ENCODE measurements at regions not wholly inside any gene's neighbourhood (a gene's known extent, or its start where the extent isn't known, plus 50 kb on each side); places are given as distances from the start of the nearest gene placed in this dataset.
A peak's percentile ranks its signal among the peaks of the same experiment; 100 is the strongest.

DNA sequence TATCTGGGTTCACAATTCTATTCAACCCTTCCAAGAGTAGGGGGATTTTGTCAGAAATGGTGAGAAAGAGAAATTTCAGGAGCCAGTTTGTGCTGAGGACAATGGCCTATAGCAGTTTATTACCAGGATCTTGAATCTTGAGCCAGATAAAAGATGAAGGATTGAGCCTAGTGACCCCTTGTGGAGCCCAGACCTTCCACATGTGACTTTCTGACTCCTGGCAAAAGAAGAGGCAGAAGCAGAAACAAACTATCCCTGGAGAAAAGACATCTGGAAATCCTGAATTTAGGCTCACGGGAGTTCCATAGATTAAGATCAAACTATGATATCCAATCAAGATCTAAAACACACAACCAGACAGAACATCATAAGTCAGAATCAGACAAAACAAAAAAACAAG is 60.9 kb upstream of the CHRM2 start:
- DNase-seq, result no peak

DNA sequence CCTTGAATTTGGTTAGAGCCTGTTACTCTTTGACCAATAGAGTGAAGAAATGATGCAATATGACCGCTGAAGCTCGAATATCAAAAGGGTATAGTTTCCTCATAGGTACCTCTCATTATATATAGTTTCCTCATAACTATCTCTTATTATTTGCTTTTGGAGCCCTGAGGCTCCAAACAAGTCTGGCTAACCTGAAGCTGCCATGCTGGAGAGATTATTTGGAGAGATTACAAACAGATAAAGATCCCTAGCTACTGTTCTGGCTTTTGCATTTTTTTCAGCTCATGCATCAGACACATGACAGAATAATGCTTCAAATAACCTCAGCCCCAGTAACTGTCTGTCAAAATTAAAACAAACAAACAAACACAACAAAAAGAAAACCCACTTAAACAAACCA is 65.4 kb upstream of the CHRM2 start:
- DNase-seq, result no peak

DNA sequence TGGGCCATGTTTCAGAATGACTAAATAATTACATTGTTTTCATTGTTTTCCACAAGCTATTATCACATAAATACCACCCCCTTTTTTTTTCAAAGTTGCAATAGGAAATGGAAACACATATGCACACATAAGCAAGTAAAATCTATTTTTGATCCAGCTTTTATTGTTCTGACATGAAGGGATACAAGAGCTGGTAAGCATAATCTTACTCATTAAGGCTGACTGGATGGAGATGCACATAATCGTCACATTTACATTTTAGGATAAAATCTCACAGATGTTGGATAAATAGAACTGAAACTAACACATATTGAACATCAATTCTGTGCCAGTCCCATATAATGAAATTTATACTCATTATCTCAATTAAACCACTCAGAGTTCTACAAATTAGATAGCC is 84.5 kb upstream of the CHRM2 start:
- DNase-seq, result no peak

DNA sequence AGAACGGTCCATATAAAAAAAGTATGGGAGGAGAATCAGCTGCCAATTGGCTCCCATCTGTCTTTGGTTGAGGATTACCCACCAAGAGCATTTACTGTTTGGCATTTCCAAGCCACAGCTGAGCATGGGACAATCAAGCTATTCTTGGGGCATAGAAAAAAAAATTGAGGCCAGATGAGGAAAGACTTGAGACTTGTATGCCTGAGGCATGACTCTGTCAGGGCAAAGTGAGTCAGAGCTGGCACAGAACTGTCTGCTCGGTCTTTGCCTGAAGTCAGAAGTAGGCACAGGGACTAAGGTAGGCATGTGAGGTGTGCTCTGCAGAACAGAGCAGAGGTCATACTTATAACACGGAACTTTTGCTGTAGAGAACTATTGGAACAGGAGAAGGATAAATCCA is 126.5 kb upstream of the CHRM2 start:
- no peak for DNase-seq

DNA sequence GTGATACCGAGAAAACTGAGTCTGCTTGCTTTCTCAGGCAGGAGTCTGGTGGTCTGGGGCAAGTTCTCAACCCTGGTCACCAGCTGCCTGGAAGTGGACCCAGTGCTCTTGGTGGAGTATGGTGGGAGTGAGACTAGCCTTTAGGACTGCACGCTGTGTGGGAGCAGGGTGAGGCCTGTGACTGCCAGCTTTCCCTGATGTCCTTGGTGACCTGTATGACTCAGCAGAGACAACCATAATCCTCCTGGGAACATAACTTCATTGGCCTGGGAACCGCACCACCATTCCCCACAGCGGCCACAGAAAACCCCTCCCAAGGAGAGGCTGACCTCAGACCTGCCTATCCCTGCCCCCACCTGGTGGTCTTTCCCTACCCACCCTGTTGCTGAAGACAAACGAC is 139.5 kb upstream of the CHRM2 start:
- DNase-seq, result no peak

DNA sequence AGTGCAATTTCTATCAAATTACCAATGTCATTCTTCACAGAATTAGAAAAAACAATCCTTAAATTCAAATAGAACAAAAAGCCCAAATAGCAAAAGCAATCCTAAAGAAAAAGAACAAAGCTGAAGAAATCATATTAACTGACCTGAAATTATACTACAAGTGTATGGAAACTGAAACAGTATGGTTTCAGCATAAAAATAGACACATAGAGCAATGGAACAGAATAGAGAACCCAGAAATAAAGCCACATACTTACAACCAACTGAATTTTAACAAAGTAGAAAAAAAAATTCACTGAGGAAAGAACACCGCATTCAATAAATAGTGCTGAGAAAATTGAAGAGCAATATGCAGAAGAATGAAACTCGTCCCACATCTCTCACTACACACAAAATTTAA is 142.0 kb upstream of the CHRM2 start:
- DNase-seq, result no peak

DNA sequence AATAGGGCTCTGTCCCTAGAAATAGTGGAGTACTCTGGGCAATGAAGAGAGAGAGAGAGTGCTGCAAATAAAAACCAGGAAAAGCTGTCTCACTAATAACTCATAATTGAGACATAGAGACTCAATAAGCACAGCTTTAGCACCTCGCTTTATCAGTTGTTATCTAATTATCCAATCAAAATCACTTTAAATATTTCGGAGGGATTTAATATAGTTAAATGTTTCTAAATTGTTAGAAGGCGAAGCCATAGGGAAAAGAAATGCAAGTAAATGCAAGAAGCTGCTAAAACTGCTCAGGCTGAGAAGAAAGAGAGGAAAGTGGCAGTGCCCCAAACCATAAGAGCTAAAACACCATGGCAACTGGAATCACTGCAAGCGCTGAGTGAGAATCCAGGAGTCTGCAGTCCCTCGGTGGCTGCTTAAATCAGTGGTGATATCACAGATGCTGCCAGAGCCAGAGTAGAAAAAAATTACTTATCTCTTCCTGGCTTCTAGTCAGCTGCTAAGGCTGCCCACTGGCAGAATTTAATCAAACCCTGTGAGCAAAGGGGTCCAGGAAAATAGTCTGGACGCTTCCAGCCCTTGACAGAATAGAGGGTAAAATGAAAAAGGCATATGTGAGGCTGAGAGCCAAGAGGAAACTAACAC is 150.4 kb upstream of the CHRM2 start:
- no peak for DNase-seq

DNA sequence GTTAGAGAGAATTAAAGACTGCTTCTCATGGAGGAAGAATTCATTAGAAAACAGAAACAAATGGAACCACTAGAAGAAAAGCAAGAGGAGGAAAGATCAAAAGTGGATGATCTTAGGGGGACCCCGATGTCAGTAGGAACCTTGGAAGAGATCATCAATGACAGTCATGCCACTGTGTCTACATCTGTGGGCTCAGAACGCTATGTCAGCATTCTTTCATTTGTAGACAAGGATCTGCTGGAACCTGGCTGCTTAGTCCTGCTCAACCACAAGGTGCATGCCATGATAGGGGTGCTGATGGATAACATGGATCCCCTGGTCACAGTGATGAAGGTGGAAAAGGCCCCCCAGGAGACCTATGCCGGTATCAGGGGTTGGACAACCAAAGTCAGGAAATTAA is 154.4 kb upstream of the CHRM2 start:
- no peak for DNase-seq

DNA sequence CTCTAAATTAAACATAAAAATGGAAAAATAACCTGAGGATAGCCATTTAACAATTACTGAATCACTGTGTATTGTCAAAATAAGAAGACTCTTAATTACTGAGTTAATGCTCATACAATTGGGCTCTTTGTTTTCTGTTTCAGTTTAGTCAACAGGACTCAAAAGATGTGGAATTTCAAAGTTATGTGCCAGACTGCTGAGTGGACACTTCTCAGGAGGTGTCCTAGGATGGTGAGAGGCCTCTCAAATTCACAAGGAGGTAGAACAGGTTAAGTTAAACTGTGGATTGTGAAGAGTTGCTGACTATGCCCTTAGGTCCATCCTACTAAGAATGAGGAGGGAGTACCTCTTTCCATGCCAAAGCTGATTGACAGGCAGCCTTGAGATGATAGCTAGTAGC is 157.7 kb upstream of the CHRM2 start:
- no peak for DNase-seq

DNA sequence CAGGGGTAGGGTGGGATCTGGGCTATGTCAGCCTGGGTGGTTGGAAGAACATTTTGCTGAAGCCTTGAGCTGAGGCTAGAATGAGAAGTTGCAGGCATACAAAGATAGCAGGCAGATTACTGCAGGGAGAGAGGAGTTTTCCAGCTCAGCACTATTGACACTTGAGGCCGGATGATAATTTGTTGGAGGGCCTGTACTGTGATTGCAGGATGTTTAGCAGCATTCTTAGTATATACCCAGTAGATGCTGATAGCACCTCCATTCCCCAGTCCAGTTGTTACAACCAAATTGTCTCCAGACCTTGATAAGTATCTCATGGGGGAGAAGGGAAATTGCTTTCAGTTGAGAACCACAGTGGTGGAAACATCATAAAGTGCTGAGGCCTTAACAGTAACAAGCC is 158.6 kb upstream of the CHRM2 start:
- DNase-seq, result no peak

DNA sequence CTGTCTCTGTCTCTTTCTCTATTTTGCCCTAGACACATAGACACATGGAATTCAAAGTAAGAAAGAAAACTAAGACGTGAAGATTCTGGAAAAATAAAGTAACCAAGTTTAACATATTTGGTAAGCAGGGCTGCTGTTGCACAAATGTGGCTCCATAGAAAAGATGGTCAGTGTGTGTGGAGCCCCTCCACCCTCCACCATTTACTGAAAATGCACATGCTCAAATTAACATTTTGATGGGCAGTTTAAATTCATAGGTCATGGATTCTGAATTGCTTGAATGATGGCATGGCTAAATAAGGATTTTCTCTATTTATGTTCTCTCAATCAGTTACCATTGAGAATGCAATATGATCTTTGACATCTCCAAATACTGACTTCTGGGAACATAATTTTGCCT is 165.5 kb upstream of the CHRM2 start:
- no peak for DNase-seq

DNA sequence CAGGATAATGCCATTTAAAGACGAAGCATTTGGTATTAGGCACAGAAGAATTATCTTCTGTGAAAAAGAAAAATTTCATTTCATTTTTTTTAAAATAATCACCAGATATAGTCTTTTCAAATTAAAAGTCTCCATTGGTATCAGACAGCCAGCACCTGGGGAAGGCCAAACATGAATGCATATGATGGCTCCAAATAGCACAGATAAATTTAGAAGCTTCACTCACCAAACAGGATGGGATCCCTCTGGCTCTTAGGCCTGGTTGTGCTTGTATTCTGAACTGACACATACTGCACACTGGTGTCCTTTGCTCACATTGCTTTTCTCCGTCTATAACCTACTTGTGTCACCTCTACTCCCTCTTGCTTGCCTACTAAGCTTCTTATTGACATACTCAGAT is 169.5 kb upstream of the CHRM2 start:
- no peak for DNase-seq

DNA sequence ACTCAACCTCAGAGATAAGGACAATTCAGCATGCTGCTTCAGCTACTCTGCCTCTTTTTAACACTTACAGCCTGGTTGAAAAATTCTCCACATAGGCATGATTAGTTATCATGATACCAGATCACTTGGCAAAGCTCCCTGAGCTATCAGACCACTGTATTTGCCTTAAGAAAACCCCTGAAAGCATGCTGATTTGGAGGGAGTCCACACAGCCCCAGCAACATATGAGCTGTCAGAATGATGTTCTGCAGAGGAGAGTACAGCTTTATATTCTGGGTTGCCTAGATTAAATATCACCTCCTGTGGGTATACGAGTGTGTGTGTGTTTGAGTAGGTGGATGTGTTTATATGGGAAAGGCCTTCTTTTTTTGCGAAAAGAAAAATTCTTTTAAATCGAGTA is 170.2 kb upstream of the CHRM2 start:
- no peak for DNase-seq

DNA sequence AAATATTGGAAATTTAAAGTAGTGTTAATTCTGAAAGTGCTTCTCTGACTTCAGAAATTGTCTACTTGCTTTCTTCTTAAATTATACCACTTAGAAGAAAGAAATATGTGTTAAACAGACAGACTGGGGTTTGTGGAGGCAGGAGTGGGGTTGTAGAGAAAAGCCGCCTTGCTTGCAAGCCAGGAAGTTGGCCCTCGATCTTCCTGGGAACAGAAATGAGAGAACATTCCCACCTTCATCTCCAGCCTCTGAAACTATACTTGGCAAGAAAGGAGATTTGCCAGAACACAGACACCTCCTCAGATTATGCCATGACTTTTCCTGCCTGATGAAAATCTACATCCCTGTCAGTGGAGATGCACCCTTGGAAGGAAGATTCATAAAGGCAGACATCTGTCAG is 171.2 kb upstream of the CHRM2 start:
- DNase-seq, result no peak

DNA sequence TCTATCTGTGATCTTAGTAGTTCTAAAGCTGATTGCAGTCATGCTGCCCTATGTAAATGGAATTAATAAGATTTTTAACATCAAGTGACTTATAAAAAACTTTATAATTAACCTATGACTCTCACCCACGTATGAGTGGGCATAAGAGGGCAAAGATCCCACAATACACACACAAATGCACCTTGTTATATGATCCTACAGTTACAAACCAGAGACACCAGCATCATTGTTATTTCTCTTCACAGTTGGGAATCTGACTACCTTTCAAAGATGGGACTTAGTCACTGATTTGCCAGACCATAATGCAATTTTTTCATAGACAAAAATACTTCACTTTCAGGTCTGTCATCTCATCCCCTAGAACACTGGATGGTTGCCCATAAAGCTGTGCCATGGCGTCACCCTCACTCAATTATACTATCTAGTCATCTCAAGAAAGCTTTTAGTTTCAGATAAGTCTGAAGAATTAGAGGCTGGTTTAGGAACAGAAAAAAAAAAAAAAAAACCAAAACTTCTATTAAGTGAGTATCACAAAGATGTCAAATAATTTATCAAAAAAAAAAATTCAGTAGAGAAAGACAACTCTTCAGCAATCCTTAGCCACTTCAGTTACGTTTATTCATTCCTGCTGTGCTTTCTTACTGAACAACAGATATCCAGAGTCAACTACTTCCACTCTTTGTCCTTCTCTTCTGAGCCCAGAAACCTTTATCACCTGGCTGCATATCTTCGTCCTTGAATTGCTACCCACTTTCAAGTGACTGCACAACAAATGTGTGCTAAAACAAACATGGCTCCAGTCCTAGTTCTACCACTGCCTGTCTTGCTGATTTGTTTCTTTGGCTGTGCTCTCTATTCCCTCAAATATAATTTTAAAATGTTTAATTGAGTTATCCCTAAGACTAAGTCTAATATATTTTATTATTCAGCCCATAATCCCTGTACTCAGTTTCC is 175.0 kb upstream of the CHRM2 start:
- DNase-seq, result no peak

DNA sequence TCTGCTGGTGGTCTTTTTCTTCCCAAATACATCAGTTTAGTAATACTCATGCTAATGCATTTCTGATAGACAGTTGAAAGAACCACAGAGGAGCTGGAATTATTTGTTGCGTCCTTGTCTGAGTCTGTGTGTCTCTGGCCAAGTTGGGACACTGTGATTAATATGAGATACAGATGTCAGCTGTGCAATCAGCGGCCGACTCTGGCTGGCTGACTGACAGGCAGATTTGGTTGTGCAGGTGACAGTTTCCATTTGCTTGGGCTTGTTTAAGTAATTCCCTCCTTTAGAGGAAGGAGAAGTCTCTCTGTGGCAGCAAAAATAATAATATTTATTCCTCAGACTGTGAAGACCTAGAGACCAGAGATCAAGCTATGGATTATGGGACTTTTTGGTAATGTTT is 176.2 kb upstream of the CHRM2 start:
- DNase-seq, result no peak

DNA sequence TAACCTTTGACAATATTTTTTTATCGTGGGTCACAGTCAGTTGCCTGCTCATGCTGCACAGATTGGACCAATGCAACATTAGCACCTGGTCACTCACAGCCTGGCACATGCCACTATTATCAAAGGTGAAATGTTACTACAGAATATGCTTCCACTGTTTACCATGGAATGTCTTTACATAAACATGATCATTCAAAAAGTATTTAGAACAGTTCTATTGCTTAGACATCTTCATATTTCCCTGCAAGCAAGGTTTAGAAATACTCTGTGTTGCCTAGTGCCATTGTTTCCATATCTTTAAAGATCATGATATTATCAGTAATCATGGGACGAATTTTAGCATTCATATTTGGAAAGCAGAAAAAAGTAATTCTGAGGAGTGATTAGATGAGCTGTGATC is 179.9 kb upstream of the CHRM2 start:
- no peak for DNase-seq

DNA sequence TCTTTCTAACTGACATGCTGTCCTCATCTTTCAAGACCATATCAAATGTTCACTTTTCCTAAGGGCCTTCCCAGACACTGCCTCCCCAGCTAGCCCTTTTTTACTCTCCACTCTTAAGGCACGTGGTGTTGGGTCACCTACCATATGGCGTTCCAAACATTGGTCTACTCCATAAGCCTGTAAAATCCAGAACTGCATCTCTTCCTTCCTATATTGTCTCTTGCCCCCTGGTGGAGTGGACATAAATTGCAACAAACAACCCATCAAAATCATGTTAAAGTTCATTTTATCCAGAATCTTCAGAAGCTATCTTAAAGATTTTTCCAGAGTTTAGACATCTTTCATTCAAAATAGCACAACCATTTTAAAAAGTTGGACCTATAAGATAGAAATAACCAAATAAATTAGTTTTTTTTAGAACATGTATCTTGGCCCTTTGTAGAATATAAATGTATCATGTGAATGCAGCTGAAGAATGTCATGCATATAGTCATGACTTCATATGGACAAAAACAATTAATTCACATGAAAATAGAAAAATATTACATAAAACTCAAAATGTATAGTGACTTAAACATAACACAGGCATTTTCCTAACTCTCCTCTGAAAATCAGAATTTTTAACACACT is 180.6 kb upstream of the CHRM2 start:
- peak; percentile 6 to 72 for DNase-seq

DNA sequence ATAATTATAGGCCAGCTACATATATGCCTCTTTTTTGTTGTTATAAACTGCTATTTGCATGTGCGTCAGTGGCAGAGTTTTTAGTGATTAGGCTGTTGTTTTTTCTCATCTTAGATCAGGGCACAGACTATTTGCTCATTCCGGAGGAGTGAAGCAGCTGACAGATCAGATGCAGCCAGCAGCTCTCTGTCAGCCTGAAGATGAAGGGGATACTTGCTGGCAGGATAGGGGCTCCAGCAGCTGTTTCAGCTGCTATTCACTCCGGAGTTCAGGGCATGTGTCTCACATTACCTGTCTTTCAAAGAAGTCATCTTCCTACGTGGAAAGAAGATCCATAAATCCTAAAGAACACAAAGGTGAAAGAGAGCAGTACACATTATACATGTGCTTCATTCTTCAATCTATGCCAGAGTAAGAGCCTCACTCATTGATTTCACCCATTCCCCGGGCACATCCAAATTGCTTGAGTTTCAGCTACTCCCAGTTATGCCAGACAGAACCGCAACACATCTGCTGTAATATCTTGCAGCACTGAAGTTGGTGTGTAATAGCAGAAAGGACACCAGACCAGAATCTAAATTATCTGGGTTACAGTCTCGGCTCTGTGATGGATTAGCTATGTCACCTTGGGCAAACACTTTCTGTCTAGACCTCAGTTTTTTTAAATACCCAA is 182.8 kb upstream of the CHRM2 start:
- DNase-seq, result no peak

DNA sequence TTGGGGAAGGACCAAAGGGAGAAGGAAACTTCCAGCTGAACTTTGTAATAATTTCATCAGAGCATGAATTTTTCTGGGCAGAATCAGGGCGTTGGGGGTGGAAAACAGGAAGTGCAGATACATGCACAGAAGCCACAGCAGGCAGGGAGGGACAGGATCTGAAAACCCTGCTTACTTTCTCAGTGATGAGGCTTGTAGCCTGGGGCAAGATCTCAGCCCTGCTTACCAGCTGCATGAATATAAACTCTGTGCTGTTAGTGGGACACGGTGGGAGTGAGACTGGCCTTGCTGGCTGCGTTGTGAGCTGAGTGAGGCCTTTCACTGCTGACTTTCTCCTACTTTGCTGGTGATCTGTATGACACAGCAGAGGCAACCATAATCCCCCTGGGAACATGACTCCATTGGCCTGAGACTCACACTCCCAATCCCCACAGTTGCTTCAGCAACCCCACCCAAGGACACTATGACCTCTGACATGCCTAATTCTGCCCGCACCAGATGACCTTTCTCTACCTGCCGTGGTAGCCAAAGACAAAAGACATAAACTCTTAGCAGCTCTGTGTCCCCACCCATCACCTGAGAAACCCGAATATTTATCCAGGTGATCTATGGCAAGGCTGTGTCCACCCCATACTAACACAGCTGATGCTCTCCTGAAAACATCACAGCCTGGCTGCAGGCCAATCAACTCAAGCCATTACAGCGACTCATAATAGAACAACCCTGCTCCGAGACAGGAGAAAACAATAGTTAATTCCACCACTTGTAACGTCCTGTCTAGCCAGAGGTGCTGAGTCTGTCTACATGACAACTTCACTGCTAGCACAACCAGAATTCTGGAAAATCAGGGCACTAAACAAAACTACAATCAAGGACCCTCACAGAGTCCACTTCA is 190.7 kb upstream of the CHRM2 start:
- no peak for DNase-seq

DNA sequence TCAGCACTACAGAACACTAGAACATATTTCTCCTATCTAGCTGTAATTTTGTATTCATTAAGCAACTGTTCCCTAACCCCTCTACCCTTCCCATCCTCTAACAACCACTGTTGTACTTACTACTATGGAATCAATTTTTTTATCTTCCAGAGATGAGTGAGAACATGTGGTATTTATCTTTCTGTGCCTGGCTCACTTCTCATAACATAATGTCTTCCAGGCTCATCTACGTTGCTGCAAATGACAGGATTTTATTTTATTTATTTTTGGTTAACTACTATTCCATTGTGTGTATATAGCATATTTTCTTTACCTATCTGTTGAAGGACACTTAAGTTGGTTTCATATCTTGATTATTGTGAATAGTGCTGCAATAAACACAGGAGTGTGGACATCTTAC is 200.9 kb upstream of the CHRM2 start:
- no peak for DNase-seq

DNA sequence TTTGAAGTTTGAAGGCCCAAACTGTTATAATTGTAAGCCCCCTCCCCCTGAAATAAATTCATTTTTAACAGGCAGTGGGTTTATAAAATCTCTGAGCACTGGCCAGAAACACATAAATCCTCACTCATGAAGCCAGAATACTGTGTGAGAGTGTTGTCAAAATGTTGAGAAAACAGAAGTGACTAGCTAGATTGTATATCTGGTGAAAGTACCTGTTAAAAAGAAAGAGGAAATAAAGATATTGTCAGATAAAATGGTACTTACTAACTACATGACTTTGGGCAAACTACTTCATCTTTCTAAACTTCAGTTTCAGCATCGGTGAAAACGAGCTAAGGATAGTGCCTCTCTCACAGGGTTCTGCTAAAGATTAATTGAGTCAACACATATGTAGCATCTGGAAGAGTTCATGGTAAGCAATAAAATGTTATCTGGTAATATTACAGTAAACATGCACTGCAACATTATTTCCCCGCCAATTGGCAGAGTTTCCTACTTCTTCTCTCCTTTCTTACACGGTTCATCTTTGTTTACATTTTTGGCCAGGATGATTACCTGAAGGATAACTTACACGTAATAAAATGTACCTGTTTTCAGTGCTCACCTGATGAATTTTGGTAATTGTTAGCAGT is 202.5 kb upstream of the CHRM2 start:
- no peak for DNase-seq

Data from NCI-H526 (cell line).